Aorta (tissue), 5 donors: ENCODE measurements at regions not wholly inside any gene's neighbourhood (a gene's known extent, or its start where the extent isn't known, plus 50 kb on each side); places are given as distances from the start of the nearest gene placed in this dataset.

Experiments used
- ATAC-seq: fragments of 200-7000 bp; cut with Tn5 transposase; one replicate; pipeline ENCODE4 v1.9.1; 2022; ENCODE audit warnings: moderate library complexity; ENCODE audit not compliant: low FRiP score
- DNase-seq, 2 donors: peaks; one replicate each; pipeline ENCODE4 v3.0.0-alpha.2; 2020
- H3K27ac ChIP-seq, 2 donors: one replicate each; pipeline ENCODE4 v1.5.1; 2013; ENCODE audit warnings: low read length in 2 of 2, mild to moderate bottlenecking in 2 of 2, moderate library complexity in 2 of 2, control low read depth in 1 of 2, inconsistent platforms in 1 of 2, low read depth in 1 of 2
- H3K27me3 ChIP-seq, 2 donors: one replicate each; pipeline ENCODE4 v1.6.1; 2013; ENCODE audit warnings: control low read depth in 1 of 2, low read length in 1 of 2, mild to moderate bottlenecking in 1 of 2, moderate library complexity in 1 of 2; ENCODE audit not compliant: insufficient read depth in 2 of 2, control insufficient read depth in 1 of 2
- H3K36me3 ChIP-seq, 2 donors: one replicate each; pipeline ENCODE4 v1.6.1; 2013; ENCODE audit warnings: control low read depth in 1 of 2, low read length in 1 of 2, mild to moderate bottlenecking in 1 of 2; ENCODE audit not compliant: insufficient read depth in 2 of 2, control insufficient read depth in 1 of 2
- H3K4me1 ChIP-seq, 2 donors: one replicate each; pipeline ENCODE4 v1.6.1; 2013; ENCODE audit warnings: low read length in 2 of 2, control low read depth in 1 of 2, mild to moderate bottlenecking in 1 of 2, moderate library complexity in 1 of 2; ENCODE audit not compliant: insufficient read depth in 2 of 2, control insufficient read depth in 1 of 2
- H3K4me3 ChIP-seq, 2 donors: one replicate each; pipeline ENCODE4 v1.5.1; 2013; ENCODE audit warnings: low read length in 2 of 2, control low read depth in 1 of 2, mild to moderate bottlenecking in 1 of 2
- H3K9me3 ChIP-seq: one replicate; pipeline ENCODE4 v1.6.1; 2013; ENCODE audit warnings: mild to moderate bottlenecking, low read length; ENCODE audit not compliant: control insufficient read depth
- WGBS, 2 donors: extraction: QIAGEN DNeasy Blood & Tissue Kit; methylation state at CpG; one replicate each; pipeline ENCODE4 v1.1.7; 2013; 5-methylcytosine and 5-hydroxymethylcytosine counted together
- intact Hi-C, 2 donors: fragments of 100-400 bp; cut with DNase I; formaldehyde crosslinking; loops; one replicate each; pipeline versions ENCODE4 v1.14.2 to v1.15.0; 2022
- donor health status: healthy with polysubstance abuse.
- donor health status: Bipolar disorder and iron deficiency.
- donor health status: DM: no; HTN: no; CAD: no.
- donor health status: DM: no; HTN: no; CAD: no.
- donor health status: DM: yes; HTN: yes; CAD: no.

GRCh38 chr4:144910723-144911122 is 187.3 kb downstream of the ANAPC10 start:
- Histone ChIP-seq H3K36me3 (no peaks in the 10 kb centered on the region), H3K4me3 (no peak overlapping the region), H3K27me3 (no peaks in the 10 kb centered on the region), H3K4me1 (peaks cover 0 to 9% of the 10 kb centered on the region in 2 donors), H3K27ac (no peak overlapping the region), H3K9me3 (no peaks in the 10 kb centered on the region)
- 4 to 6% methylated on average over 2 of the region's 2 CpGs for WGBS, 2 donors
- no peak for ATAC-seq
- intact Hi-C loops = no loop called here
- no peak for DNase-seq
